GM23338 (cell line): ENCODE measurements at regions not wholly inside any gene's neighbourhood (a gene's known extent, or its start where the extent isn't known, plus 50 kb on each side); places are given as distances from the start of the nearest gene placed in this dataset.
"Not testable (repeated sequence)": the region's sequence is repeated elsewhere in the genome, so short reads cannot be mapped to it uniquely, and the experiment has no call there.

Experiments used
- CREB1 ChIP-seq: fragments of 250-450 bp; sonication (Bioruptor Pico); IDR thresholded peaks from 2 replicates; pipeline ENCODE4 v1.5.0; 2020; ENCODE audit warnings: low read depth, mild to moderate bottlenecking, moderate library complexity
- EZH2 ChIP-seq: fragments of 200-600 bp; sonication (generic); IDR thresholded peaks from one replicate; pipeline ENCODE4 v1.8.0; 2017; ENCODE audit warnings: antibody characterized with exemption, mild to moderate bottlenecking, low read depth; ENCODE audit not compliant: unreplicated experiment
- EZH2phosphoT487 ChIP-seq: fragments of 200-600 bp; sonication (generic); IDR thresholded peaks from one replicate; pipeline ENCODE4 v1.8.1; 2018; ENCODE audit warnings: antibody characterized with exemption; ENCODE audit not compliant: unreplicated experiment
- JUNB ChIP-seq: IDR thresholded peaks from one replicate; pipeline ENCODE4 v1.6.1; 2016; ENCODE audit warnings: antibody characterized with exemption; ENCODE audit not compliant: unreplicated experiment
- POLR2AphosphoS5 ChIP-seq: IDR thresholded peaks from 2 replicates; pipeline ENCODE4 v1.6.1; 2016; ENCODE audit warnings: antibody characterized with exemption, low read depth
- ZNF331 ChIP-seq: fragments of 250-450 bp; sonication (Bioruptor Pico); IDR thresholded peaks from 2 replicates; pipeline ENCODE4 v1.5.0; 2020; ENCODE audit warnings: low read depth, mild to moderate bottlenecking, moderate library complexity
- TF ChIP-seq, protein P1 (sequence below), 2 experiments: fragments of 200-600 bp in 1 of 2; sonication (generic) in 1 of 2; conservative IDR thresholded peaks; 2 replicates each; pipeline versions ENCODE4 v1.5.1 to v1.6.1; 2016 to 2017; ENCODE audit warnings: antibody characterized with exemption in 2 of 2, low read depth in 2 of 2, mild to moderate bottlenecking in 2 of 2, moderate library complexity in 1 of 2
- TF ChIP-seq, protein P2 (sequence below): IDR thresholded peaks from one replicate; pipeline ENCODE4 v1.6.1; 2018; ENCODE audit warnings: antibody characterized with exemption; ENCODE audit not compliant: unreplicated experiment
- TF ChIP-seq, protein P3 (sequence below): IDR thresholded peaks from 2 replicates; pipeline ENCODE4 v1.6.1; 2016; ENCODE audit warnings: antibody characterized with exemption

DNA sequence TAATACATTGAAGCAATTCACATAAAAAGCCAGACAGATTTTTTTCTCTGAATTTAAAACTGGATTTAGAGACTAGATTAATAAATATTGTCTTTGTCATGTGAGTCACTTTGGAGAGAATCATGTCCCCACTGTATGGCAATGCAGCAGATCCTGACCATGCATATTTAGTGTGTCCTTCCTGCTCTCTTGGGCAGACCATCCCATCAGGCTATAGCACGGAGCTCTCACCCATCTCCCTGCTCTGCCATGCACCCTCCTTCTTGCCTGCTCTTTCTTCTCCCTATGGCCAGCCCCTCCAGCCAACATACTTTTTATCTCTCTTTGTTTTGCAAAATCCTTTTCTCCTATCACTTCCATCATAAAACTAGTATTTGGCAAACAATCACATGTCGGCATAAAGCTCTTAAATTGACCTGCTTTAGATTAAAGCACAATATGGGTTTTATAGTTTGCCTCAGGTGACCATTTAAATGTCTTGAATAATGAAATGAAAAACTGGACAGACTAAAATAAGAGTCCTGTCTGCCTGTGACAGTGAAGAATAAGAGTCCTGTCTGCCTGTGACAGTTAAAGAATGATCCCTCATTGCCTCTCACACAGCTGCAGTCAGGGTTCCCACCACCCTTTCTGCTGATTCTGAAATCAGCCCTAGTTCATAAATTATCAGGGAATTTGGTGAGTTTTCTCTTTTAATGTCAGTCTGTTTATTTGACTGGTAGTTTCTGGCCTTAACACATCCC, 315.0 kb upstream of the PLGLB2 start:
- TF ChIP-seq, protein P1, sequence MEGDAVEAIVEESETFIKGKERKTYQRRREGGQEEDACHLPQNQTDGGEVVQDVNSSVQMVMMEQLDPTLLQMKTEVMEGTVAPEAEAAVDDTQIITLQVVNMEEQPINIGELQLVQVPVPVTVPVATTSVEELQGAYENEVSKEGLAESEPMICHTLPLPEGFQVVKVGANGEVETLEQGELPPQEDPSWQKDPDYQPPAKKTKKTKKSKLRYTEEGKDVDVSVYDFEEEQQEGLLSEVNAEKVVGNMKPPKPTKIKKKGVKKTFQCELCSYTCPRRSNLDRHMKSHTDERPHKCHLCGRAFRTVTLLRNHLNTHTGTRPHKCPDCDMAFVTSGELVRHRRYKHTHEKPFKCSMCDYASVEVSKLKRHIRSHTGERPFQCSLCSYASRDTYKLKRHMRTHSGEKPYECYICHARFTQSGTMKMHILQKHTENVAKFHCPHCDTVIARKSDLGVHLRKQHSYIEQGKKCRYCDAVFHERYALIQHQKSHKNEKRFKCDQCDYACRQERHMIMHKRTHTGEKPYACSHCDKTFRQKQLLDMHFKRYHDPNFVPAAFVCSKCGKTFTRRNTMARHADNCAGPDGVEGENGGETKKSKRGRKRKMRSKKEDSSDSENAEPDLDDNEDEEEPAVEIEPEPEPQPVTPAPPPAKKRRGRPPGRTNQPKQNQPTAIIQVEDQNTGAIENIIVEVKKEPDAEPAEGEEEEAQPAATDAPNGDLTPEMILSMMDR (conservative IDR thresholded peaks at IDR 0.05; ENCODE audit: low read depth in 2 of 2) = not testable (repeated sequence)
- not testable (repeated sequence) for TF ChIP-seq JUNB; POLR2AphosphoS5; EZH2; CREB1 (CRISPR knock-in tag); EZH2phosphoT487; ZNF331 (CRISPR knock-in tag)
- TF ChIP-seq, protein P2, sequence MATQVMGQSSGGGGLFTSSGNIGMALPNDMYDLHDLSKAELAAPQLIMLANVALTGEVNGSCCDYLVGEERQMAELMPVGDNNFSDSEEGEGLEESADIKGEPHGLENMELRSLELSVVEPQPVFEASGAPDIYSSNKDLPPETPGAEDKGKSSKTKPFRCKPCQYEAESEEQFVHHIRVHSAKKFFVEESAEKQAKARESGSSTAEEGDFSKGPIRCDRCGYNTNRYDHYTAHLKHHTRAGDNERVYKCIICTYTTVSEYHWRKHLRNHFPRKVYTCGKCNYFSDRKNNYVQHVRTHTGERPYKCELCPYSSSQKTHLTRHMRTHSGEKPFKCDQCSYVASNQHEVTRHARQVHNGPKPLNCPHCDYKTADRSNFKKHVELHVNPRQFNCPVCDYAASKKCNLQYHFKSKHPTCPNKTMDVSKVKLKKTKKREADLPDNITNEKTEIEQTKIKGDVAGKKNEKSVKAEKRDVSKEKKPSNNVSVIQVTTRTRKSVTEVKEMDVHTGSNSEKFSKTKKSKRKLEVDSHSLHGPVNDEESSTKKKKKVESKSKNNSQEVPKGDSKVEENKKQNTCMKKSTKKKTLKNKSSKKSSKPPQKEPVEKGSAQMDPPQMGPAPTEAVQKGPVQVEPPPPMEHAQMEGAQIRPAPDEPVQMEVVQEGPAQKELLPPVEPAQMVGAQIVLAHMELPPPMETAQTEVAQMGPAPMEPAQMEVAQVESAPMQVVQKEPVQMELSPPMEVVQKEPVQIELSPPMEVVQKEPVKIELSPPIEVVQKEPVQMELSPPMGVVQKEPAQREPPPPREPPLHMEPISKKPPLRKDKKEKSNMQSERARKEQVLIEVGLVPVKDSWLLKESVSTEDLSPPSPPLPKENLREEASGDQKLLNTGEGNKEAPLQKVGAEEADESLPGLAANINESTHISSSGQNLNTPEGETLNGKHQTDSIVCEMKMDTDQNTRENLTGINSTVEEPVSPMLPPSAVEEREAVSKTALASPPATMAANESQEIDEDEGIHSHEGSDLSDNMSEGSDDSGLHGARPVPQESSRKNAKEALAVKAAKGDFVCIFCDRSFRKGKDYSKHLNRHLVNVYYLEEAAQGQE = not testable (repeated sequence)
- TF ChIP-seq, protein P3, sequence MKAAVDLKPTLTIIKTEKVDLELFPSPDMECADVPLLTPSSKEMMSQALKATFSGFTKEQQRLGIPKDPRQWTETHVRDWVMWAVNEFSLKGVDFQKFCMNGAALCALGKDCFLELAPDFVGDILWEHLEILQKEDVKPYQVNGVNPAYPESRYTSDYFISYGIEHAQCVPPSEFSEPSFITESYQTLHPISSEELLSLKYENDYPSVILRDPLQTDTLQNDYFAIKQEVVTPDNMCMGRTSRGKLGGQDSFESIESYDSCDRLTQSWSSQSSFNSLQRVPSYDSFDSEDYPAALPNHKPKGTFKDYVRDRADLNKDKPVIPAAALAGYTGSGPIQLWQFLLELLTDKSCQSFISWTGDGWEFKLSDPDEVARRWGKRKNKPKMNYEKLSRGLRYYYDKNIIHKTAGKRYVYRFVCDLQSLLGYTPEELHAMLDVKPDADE = not testable (repeated sequence)
